HG02759 (cell line): ENCODE measurements at regions not wholly inside any gene's neighbourhood (a gene's known extent, or its start where the extent isn't known, plus 50 kb on each side); places are given as distances from the start of the nearest gene placed in this dataset.
"Not testable (repeated sequence)": the region's sequence is repeated elsewhere in the genome, so short reads cannot be mapped to it uniquely, and the experiment has no call there.

ENCODE experiments used
- ATAC-seq: cut with Tn5 transposase; IDR thresholded peaks from one replicate; pipeline ENCODE4 v1.9.1; 2021; ENCODE audit warnings: mild to moderate bottlenecking, moderate library complexity; ENCODE audit not compliant: unreplicated experiment

- no peak for ATAC-seq
Observed at GRCh38 chr1:212495766-212496494, 63.2 kb downstream of the NENF start.

- ATAC-seq: no peak
Observed at GRCh38 chr1:212496682-212497081, 64.0 kb downstream of the NENF start.

GRCh38 chr1:212497553-212497952 is 64.8 kb downstream of the NENF start:
- no peak for ATAC-seq

- no peak for ATAC-seq
Observed at GRCh38 chr1:212498283-212499040, 65.7 kb downstream of the NENF start.

- no peak for ATAC-seq
Observed at GRCh38 chr1:212500351-212500750, 67.6 kb downstream of the NENF start.

GRCh38 chr1:212500983-212501382 is 68.3 kb downstream of the NENF start:
- ATAC-seq: no peak

- peak; percentile 19 for ATAC-seq
Observed at GRCh38 chr1:212503714-212504113, 71.0 kb downstream of the NENF start.

GRCh38 chr1:212504171-212504803 is 71.6 kb downstream of the NENF start:
- ATAC-seq: peak; percentile 62

GRCh38 chr1:212506666-212507065 is 73.9 kb downstream of the NENF start:
- ATAC-seq: no peak

- no peak for ATAC-seq
Observed at GRCh38 chr1:212507369-212507768, 74.6 kb downstream of the NENF start.

- no peak for ATAC-seq
Observed at GRCh38 chr1:212512816-212513559, 80.3 kb downstream of the NENF start.

GRCh38 chr1:212513586-212513985 is 80.9 kb downstream of the NENF start:
- ATAC-seq: no peak

- ATAC-seq: no peak
Observed at GRCh38 chr1:212514056-212514614, 81.4 kb downstream of the NENF start.

GRCh38 chr1:212514782-212515181 is 82.1 kb downstream of the NENF start:
- ATAC-seq: no peak

GRCh38 chr1:212515329-212515760 is 82.6 kb downstream of the NENF start:
- no peak for ATAC-seq

- not testable (repeated sequence) for ATAC-seq
Observed at GRCh38 chr1:212516012-212516411, 83.3 kb downstream of the NENF start.

- no peak for ATAC-seq
Observed at GRCh38 chr1:212518188-212519054, 85.7 kb downstream of the NENF start.

- no peak for ATAC-seq
Observed at GRCh38 chr1:212519131-212519530, 86.4 kb downstream of the NENF start.

- ATAC-seq: no peak
Observed at GRCh38 chr1:212520299-212520698, 87.6 kb downstream of the NENF start.

GRCh38 chr1:212520746-212521145 is 87.8 kb upstream of the ATF3 start:
- ATAC-seq: no peak
